HL-60 (cell line): ENCODE measurements at regions not wholly inside any gene's neighbourhood (a gene's known extent, or its start where the extent isn't known, plus 50 kb on each side); places are given as distances from the start of the nearest gene placed in this dataset.

Experiments
- DNase-seq, 2 experiments: peaks; one replicate each; pipeline ENCODE4 v3.0.0-alpha.2; 2010 to 2020; ENCODE audit warnings: low read depth in 1 of 2, low spot score in 1 of 2
- H3K27ac ChIP-seq: fragments of 250-450 bp; sonication (Bioruptor Pico); replicated peaks from 2 replicates; pipeline ENCODE4 v1.5.1; 2020; ENCODE audit warnings: mild to moderate bottlenecking, moderate library complexity
- H3K27me3 ChIP-seq: fragments of 250-450 bp; sonication (Bioruptor Pico); 2 replicates; pipeline ENCODE4 v1.5.1; 2021; ENCODE audit warnings: mild to moderate bottlenecking, moderate library complexity; ENCODE audit not compliant: insufficient read depth, poor library complexity, severe bottlenecking
- H3K4me3 ChIP-seq: replicated peaks from 2 replicates; pipeline ENCODE4 v1.5.1; 2011; ENCODE audit warnings: mild to moderate bottlenecking, control low read depth, low read length; ENCODE audit not compliant: insufficient read depth
- CTCF ChIP-seq: IDR thresholded peaks from one replicate; pipeline ENCODE4 v1.5.1; 2011; ENCODE audit warnings: low read length, control low read depth, inconsistent platforms; ENCODE audit not compliant: insufficient read depth
- GABPA ChIP-seq: IDR thresholded peaks from 2 replicates; pipeline ENCODE4 v1.6.1; 2012; ENCODE audit warnings: low read depth
- POLR2AphosphoS5 ChIP-seq: IDR thresholded peaks from 2 replicates; pipeline ENCODE4 v1.6.1; 2012; ENCODE audit warnings: low read depth
- REST ChIP-seq: IDR thresholded peaks from 2 replicates; pipeline ENCODE4 v1.6.1; 2012; ENCODE audit warnings: low read depth; ENCODE audit not compliant: insufficient replicate concordance
- SPI1 ChIP-seq: IDR thresholded peaks from 2 replicates; pipeline ENCODE4 v1.6.1; 2012; ENCODE audit warnings: low read depth, mild to moderate bottlenecking, borderline replicate concordance

GRCh38 chrX:3250966-3251365, 95.5 kb downstream of the MXRA5 start:
- Histone ChIP-seq H3K27ac (no peak overlapping the region), H3K4me3 (no peak overlapping the region), H3K27me3 (no peaks in the 10 kb centered on the region)
- TF ChIP-seq GABPA (no peak), CTCF (no peak), POLR2AphosphoS5 (no peak), REST (no peak)
- no peak for DNase-seq

GRCh38 chrX:3244955-3245354, 101.5 kb downstream of the MXRA5 start:
- H3K27me3 ChIP-seq, result no peaks in the 10 kb centered on the region
- H3K27ac ChIP-seq, result no peak overlapping the region
- H3K4me3 ChIP-seq, result no peak overlapping the region
- DNase-seq, result no peak
- no peak for TF ChIP-seq SPI1
- TF ChIP-seq CTCF, result no peak
- TF ChIP-seq REST, result no peak
- TF ChIP-seq POLR2AphosphoS5, result no peak
- no peak for TF ChIP-seq GABPA

- TF ChIP-seq SPI1, result no peak
- no peaks in the 10 kb centered on the region for H3K27me3 ChIP-seq
- H3K27ac ChIP-seq, result no peak overlapping the region
- H3K4me3 ChIP-seq, result no peak overlapping the region
- no peak for DNase-seq
These were observed 102.2 kb downstream of the MXRA5 start for GRCh38 chrX:3244203-3244743.

- H3K27ac ChIP-seq, result no peak overlapping the region
These were observed 114.1 kb downstream of the MXRA5 start for GRCh38 chrX:3232262-3232923.

More at GRCh38 chrX:3232262-3232923, 114.1 kb downstream of the MXRA5 start:
- TF ChIP-seq GABPA (no peak), POLR2AphosphoS5 (no peak), SPI1 (no peak), REST (no peak), CTCF (no peak)
- no peak overlapping the region for H3K4me3 ChIP-seq
- no peak for DNase-seq
- no peaks in the 10 kb centered on the region for H3K27me3 ChIP-seq
